HG03139 (cell line): ENCODE measurements at regions not wholly inside any gene's neighbourhood (a gene's known extent, or its start where the extent isn't known, plus 50 kb on each side); places are given as distances from the start of the nearest gene placed in this dataset.

Experiments used
- ATAC-seq: cut with Tn5 transposase; IDR thresholded peaks from one replicate; pipeline ENCODE4 v1.9.1; 2021; ENCODE audit not compliant: unreplicated experiment

DNA sequence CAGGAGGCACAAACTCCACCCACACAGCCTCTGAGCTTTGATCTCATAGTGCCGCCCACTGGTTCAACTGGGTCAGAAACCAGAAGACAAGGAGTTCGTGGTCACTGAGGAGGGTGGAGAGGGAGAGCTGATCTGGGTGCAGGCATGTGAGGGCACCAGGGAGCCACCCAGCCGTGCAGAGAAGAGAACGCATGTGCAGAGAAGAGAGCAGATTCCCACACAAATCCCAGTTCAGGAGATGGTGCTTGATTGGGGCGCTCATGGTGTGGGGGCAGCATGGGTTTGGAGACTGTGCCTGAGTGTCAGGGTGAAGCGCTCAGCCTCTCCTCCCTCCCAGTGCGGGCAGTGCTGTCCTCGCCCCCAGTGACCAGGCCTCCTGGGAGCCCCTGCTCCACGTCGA is 375.2 kb upstream of the MYT1L start:
- ATAC-seq: no peak

DNA sequence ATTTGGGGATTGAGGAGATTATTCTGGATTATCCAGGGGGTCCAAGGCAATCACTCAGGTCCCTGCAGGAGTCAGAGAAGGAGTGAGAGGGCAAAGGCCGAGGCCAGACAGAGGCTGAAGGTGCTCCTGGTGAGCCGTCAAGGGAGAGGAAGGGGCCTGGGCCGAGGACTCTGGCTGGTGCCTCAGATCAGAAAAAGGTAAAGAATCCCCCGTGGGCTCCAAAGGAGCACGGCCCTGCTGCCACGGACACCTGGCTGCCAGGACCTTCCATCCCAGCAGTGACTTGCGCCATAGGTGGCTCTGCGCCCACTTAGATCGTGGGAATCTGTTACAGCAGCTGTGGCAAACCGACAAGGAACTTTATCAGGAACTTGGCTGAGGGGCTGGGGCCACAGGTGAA is 374.8 kb upstream of the MYT1L start:
- ATAC-seq: no peak

DNA sequence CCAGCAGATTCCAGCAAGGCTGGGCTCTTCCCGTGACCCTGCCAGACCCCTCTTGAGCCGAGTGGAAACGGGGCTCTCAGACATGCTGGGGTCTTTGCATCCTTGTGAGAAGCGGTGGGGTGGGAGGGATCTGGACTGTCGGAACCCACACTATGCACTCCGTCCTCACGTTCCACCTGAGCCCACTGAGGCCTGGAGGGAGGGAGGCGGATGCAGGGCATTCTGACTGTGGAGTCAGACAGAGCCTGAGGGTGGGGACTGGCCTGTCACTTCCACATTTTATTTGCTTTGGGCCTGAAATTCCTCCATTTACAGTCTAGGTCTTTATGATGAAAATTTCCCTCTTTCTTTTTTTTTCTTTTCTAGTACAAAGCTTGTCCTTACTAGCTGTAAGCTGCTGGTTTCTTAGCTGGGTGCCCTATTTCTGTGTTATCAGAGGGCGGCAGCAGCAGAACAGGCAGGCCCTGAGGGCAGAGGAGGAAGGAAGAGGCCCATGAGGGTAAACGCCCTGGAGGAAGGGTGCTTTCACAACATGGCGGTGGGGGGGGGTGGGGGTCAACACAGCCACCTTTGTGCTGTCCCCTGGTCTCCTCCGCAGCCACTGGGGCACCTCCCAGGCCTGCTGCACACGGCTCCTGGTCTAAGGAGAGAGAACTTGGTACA is 373.5 kb upstream of the MYT1L start:
- ATAC-seq: no peak

DNA sequence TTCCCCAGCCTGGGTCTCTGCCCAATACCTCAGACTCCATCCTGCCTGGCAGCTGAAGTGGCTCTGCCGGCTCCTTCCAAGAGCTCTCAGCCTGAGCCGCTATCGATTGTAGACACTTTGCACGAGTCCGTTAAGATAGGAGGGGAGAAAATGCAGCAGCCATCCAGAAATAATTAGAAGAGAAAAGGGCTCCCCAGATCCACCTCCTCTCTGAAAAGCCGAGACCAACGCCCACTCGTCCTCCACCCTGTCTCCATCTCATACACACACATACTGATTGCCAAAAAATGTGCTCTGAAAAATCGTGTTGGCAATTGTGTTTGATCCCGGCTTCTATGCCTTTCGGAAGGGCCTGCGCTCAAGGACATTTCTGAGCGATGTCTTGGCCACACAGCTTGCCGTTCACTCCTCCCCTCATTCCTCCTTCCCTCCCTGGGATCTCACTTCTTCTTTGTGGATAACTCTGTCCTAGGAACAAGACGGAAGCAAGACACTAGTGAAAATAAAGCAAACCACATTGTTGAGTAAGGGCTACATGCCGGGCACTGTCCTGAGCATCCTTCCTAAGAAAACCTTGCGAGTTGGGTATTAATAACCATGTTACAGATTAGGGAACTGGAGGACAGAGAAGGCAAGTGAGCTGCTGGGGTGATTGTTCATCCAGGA is 372.8 kb upstream of the MYT1L start:
- no peak for ATAC-seq

DNA sequence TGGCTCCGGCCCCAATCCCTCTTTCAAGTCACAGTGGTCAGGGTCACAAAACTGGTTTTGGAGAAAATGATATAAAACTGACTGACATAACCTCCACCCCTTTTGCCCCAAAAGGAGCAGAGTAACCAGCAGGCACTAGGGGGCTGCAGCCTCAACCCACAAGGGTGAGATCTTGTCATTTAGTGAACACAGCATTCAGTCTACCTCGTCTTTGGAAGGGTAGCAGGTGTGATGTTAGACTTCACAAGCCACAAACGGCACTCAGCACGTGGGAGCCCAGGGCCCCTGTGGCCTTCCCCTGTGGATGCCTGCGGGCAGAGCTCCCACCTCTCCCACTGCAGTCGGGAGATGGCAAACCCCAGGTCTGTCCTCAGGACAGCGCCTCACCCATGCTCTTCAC is 372.1 kb upstream of the MYT1L start:
- ATAC-seq: no peak

DNA sequence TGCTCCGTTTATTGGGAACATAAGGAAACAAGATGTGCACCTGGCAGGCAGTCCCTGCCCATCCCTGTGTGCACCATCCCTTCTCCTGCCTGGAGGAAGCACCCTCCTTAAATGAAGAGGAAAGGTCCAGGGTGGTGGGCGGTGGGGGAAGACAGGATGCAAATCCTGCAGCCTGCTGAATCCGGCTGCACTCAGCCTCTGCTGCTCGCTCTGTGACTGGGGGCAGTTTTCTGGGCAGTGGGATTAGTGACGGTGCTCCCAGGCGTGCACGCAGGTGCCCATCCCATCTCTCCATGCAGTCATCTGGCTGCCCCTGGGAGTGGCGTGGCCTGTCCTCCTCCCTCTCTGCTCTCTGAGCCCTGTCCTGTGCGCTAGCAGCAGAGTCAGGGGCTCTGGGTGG is 371.3 kb upstream of the MYT1L start:
- no peak for ATAC-seq

DNA sequence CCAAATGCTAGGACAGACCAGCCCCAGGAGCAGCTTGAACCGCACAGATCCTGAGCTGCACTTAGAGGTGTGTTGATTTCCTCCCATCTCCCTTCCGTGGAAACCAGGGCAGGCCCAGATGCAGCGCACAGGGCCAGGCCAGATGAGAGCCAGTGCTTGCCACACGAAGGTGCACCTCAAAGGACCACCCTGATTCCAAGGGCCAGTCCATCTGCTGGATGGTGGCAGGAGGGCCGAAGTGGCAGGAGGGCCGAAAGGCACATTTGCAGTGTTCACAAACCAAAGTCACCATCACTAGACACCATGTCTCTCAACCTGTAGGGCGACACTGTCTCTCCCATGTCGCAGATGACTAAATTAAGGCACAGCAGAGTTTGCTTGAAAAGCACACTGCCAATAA is 370.7 kb upstream of the MYT1L start:
- no peak for ATAC-seq

DNA sequence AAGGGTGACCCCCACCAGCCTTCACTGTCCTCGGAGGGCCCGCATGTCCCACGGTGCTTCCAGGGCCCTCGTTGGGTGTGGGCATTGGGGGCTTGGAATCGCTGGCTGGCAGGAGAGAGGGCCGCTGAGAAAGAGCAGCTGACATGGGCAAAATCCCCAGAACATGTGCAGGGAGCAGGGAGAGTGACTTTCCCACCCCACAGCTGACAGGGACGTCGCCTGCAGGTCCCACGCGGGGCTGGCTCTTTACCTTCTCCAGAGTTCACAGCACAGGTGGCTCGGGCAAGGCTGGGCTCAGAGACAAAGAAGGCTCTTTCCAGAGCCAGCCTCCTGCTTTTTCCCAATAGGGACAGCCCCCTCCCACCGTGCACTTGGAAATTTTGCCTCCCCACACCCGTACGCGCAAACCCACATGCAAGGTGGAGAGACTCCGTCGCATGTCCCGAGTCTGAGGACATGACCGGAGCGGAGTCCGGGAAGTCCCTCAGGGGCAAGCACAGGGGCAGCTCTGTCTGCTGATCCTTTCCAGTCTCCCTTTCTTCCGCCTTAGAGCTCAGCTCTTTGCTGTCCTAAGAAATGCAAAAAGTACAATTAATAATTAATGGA is 370.2 kb upstream of the MYT1L start:
- no peak for ATAC-seq

DNA sequence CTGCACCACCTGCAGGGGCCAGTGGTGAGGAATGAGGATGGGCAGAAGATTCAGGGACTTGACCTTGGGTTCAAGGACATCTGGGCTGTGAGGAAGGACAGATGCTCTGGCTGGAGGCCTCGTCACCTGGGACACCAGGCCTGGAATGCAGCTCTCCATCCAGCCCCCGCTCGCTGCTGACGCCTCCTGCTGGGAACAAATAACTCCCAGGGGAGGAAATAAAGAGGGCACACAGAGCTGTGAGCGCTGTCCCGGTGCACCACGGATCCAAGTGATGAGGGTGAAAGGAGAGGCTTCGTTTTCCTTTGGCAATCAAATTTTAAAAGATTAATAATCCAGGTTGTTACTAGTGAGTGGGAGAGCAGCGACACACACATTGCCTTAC is 368.0 kb upstream of the MYT1L start:
- no peak for ATAC-seq

DNA sequence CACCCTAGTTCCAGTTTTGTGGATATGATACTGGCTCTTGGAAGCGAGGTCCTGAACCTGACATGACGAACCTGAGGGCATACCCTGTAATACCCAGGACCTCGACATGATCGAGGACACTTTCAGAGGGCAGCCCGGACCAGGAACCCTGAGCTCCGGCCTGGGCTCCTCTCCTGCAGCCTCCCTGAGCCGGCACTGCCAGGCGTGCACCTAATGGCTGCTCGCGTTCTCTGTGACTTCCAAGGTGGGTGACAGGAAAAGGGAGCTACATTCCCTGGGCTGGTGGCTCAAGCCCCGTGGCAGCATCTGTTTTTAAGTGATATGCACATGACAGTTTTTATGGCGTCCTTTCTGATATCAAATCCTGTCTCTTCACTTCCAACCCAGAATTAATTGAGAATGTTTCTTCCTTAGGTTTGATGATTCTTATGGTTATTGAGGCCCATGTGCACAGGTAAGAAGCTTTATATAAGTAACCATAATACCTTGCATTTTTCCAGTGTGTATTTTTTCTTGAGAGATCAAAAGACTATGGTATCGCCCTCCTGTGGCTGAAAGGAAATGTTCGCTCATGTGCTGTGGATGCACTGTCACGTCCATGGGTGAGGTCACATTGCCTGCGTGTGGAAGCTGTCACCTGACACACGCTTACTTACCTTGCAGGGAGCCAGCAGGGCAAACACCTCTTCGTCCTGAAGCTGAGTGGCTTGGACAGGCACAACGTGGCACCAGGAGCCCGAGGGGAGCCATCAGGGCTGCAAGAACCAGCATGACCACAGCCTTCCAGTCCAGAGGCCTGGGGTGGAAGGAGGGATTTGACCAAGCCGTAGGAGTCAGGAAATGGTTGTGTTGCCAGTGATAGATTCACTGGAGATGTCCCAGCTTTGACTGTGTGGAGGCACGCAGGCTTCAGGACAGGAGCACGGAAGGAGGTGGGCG is 367.4 kb upstream of the MYT1L start:
- ATAC-seq: no peak

DNA sequence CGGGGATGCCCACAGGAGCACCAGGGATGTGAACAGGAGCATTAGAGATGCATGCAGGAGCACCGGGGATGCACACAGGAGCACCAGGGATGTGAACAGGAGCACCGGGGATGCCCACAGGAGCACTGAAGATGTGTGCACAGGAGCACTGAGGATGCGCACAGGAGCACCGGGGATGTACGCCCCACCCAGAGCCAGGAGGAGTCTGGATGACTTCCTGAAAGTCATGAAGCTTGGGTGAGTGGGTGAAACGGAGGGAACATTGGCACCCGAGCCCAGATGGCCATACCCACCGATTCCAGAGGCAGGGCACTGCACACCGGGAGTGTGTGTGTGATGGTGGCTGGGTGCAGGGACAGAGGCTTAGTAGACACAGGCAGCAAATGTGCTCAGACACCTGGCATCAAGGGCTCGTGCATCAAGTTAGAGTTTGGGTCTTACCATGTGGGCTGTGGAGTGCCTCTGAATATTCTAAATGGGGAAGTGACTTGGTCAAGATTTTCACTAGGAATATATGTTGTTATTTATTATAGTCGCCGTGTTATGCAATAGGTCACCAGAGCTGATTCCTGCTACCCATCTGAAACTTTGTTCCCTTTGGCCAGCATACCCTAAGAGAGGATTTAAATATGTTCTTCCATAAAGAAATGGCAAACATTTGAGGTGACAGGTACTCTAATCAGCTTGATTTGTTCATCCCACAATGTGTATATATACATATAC is 365.8 kb upstream of the MYT1L start:
- ATAC-seq: no peak

DNA sequence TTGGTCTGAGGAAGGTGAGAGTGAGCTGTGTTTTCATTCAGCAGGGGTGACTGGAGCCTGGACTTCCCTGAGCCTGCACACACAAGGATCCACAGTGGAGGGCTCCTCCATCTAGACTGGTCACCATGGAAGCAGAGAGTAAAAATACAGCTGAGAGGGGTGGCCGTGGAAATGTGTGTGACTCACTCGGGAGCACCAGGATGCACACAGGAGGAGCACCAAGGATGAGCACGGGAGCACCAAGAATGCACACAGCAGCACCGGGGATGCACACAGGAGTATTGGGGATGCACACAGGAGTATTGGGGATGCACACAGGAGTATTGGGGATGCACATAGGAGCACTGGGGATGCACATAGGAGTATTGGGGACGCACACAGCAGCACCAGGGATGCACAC is 365.2 kb upstream of the MYT1L start:
- ATAC-seq: no peak

DNA sequence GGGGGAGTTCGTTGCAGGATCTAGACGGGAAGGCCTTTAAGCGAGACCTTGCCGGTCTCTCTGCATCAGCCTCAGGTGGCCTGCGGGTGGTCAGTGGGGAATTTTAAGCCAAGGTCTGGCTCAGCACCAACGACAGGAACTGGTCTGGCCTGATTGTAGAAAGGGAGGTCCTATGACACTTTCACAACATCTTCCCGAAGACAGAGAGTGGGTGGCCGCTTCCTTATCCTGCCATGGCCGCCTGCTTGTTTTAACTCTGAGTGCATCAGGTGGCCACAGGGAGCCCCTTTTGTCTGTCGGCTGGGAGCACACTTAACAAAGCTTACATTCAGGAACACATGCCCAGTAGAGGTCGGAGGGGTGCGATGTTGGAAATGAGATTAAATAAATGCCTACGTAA is 363.7 kb upstream of the MYT1L start:
- ATAC-seq: no peak

DNA sequence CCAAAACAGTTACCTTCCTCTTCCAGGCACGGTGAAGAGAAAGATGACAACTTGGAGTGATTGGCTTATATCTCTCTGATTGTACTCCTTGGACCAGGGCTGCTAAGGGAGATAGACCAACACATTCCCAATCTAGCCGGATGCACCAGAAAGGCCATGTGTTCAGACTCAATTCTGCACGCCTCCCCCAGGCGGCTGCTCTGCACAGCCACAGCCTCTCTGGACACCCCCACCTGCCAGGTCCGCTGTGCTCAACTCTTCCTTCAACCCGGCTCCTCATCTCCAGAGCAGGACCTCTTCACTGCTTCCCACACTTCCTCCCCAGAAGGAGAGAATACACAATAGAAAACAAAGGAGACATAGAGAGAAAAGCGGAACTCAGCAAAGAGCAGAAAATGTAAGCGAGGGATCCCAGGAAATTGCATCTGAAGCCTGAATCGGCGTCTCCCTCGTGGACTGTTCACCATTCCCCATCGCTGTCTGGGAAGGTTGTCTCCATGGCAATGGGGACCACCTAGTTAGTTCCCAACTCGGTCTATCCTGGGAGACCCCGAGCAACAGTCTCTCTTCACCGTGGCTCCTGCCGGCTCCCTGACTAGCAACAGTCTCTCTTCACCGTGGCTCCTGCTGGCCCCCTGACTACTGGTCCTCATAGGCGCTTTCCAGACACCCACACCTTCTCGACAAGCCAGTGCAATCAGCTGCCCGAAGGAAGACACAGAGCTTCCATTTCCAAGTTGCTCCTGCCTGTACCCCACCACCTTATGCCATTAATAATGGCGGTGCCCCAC is 361.7 kb upstream of the MYT1L start:
- ATAC-seq: no peak

DNA sequence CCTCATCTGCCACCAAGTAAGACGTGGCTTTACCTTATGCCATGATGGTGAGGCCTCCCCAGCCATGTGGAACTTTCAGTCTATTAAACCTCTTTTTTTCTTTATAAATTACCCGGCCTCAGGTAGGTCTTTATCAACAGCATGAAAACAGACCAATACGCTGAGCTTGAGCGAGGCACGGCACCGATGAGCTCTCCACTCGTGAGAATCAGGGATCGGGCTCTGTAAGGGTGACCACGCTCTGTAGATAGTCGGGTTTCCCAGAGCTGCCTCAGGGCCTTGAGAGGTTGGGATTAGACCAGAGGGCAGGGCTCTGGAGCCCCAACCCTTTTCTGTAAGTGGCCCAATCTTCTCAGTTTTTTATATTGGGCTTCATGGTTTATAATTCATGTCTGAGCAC is 360.3 kb upstream of the MYT1L start:
- no peak for ATAC-seq

DNA sequence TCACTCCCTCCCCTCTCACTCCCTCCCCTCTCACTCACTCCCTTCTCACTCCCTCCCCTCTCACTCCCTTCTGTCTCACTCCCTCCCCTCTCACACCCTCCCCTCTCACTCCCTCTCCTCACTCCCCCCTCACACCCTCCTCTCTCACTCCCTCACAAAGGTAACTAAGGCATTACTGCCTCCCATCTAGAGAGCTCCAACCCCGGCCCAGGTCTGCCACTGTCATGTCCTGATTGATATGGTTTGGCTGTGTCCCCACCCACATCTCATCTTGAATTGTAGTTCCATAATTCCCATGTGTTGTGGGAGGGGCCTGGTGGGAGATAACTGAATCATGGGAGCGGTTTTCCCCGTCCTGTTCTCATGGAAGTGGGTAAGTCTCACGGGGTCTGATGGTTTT is 359.9 kb upstream of the MYT1L start:
- ATAC-seq: no peak

DNA sequence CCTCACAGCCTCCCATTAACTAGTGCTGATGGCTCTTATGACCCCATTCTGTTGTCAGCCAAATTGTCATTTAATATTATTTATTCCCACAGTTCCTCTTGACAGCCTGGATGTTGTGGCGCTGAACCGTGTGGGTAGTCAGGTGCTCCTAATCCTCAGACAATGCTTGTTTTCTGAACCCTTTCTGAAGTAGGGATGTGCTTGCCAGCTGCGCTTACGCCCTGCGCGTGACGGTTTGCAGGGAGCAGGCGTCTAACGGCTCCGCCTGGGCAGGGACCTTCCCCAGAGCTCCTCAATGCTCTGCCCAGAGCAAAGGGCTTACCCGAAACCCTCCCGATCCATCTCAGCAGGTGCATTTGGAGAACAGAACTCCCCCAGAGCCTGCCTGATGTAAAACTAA is 358.2 kb upstream of the MYT1L start:
- ATAC-seq: no peak

DNA sequence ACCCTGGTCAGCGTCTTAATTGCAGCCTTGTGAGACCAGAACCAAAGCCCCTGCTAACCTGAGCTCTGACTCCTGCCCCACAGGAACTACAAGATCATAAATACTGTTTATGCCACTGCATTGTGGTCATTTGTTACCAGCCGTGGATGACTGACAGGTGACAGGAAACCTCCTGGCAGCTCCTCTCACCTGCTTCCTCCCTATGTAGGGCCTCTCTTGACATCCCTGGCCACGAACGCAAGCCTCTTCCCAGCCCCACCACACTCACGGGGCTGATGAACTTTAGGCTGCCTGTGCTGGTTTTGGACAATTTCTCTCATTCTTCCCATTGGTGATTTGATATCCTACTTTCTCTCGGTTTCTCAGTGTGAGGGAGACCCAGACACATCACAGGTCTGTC is 357.2 kb upstream of the MYT1L start:
- ATAC-seq: no peak

DNA sequence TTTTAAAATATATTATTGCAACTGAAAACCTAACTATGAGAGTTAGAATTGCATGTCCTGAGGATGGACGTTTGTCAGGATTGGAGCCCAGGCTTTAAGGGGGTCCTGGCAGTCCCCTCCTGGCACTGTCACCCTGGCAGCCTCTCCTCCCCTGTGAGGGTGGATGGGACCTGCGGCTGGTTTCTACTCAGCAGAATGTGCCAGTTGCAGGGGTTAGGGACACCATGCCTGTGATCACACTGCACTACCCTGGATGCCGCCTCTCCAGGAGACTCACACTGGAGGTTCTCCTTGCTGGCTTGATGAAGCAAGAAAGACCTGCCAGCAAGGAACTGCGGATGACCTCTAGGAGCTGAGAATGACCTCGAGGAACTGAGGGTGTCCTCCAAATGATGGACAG is 356.7 kb upstream of the MYT1L start:
- ATAC-seq: no peak

DNA sequence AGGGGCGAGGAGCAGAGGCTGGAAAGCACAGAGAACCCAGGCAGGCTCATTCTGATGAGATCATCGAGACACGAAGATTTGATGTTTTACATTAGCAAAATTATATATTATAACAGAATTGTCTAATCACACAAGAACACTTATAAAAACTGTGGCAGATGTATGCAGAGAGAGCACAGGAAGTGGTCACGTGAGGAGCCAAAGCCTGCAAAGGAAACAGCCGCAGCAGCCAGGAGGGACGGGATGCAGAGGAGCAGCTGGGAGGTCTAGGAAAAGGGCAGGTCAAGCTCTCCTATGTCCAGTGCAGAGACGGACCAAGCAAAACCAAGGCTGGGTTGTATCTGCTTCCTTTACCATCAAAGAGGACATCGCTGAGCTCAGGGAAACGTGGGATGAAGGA is 355.1 kb upstream of the MYT1L start:
- no peak for ATAC-seq
